Ovary (tissue), 7 donors: ENCODE measurements at regions not wholly inside any gene's neighbourhood (a gene's known extent, or its start where the extent isn't known, plus 50 kb on each side); places are given as distances from the start of the nearest gene placed in this dataset.

ENCODE experiments used
- DNase-seq, 5 donors: peaks; one replicate each; pipeline ENCODE4 v3.0.0-alpha.2; 2019 to 2020
- H3K27ac ChIP-seq, 2 donors: fragments of 200-600 bp; one replicate each; pipeline versions ENCODE4 v1.5.1 to v1.8.0; 2019 to 2022
- H3K27me3 ChIP-seq: fragments of 200-600 bp; one replicate; pipeline ENCODE4 v1.8.0; 2022
- H3K36me3 ChIP-seq: fragments of 200-600 bp; sonication (generic); one replicate; pipeline ENCODE4 v1.5.1; 2019
- H3K4me1 ChIP-seq: one replicate; pipeline ENCODE4 v1.8.1; 2013; ENCODE audit warnings: mild to moderate bottlenecking, moderate library complexity; ENCODE audit not compliant: insufficient read depth
- H3K4me3 ChIP-seq: fragments of 200-600 bp; sonication (generic); one replicate; pipeline ENCODE4 v1.5.1; 2017
- H3K9me3 ChIP-seq, 2 donors: fragments of 200-600 bp in 1 of 2; sonication (generic) in 1 of 2; one replicate each; pipeline versions ENCODE4 v1.5.1 to v1.8.1; 2013 to 2019; ENCODE audit warnings: mild to moderate bottlenecking in 1 of 2, moderate library complexity in 1 of 2
- CTCF ChIP-seq, 3 donors: fragments of 450-650 bp in 2 of 3; fragments of 200-600 bp in 1 of 3; IDR thresholded peaks; one replicate each; pipeline versions ENCODE4 v1.5.1 to v1.8.0; 2016 to 2022; ENCODE audit warnings: antibody characterized with exemption in 3 of 3, mild to moderate bottlenecking in 1 of 3
- EP300 ChIP-seq: sonication (generic); formaldehyde crosslinking; IDR thresholded peaks from one replicate; pipeline ENCODE4 v1.6.1; 2017; ENCODE audit warnings: antibody characterized with exemption
- POLR2A ChIP-seq: fragments of 450-650 bp; IDR thresholded peaks from one replicate; pipeline ENCODE4 v1.6.1; 2017; ENCODE audit warnings: antibody characterized with exemption, mild to moderate bottlenecking, moderate library complexity
- WGBS, 3 donors: extraction: QIAGEN DNeasy Blood & Tissue Kit in 1 of 3; methylation state at CpG; one replicate each; pipeline versions ENCODE4 v1.1.5 to v1.1.7; 2013 to 2017; 5-methylcytosine and 5-hydroxymethylcytosine counted together
- intact Hi-C, 4 donors: fragments of 100-400 bp; cut with DNase I; formaldehyde crosslinking; loops; one replicate each; pipeline versions ENCODE4 v1.11.0 to v1.15.1; 2022 to 2023
- donor health status: DM: no; HTN: no; CAD: no; lungs with moderate emphysema.
- donor health status: DM: no; HTN: no; CAD: no.
- donor health status: Bipolar disorder and iron deficiency.
- donor health status: DM: no; HTN: no; CAD: no.
- donor health status: DM: yes; HTN: yes; CAD: no.

- H3K4me1 ChIP-seq, result no peaks in the 10 kb centered on the region
- H3K36me3 ChIP-seq, result no peaks in the 10 kb centered on the region
These were observed 263.9 kb upstream of the C2CD4B start for GRCh38 chr15:62428851-62429598.

GRCh38 chr15:62430056-62430455, 265.0 kb upstream of the C2CD4B start:
- Histone ChIP-seq H3K9me3 (no peaks in the 10 kb centered on the region), H3K27me3 (no peaks in the 10 kb centered on the region), H3K27ac (no peak overlapping the region), H3K4me3 (no peak overlapping the region), H3K36me3 (no peaks in the 10 kb centered on the region), H3K4me1 (no peaks in the 10 kb centered on the region)
- TF ChIP-seq POLR2A (no peak), CTCF (IDR thresholded peaks at IDR 0.05) (no peak), EP300 (no peak)
- intact Hi-C loops, result no loop called here
- 41 to 49% (median 45%) methylated on average over 2 of the region's 2 CpGs for WGBS, 3 donors
- no peak for DNase-seq

More at GRCh38 chr15:62428851-62429598, 263.9 kb upstream of the C2CD4B start:
- no peak overlapping the region for H3K4me3 ChIP-seq
- DNase-seq, result no peak
- H3K9me3 ChIP-seq, result no peaks in the 10 kb centered on the region
- H3K27me3 ChIP-seq, result no peaks in the 10 kb centered on the region
- no peak overlapping the region for H3K27ac ChIP-seq
- TF ChIP-seq CTCF (IDR thresholded peaks at IDR 0.05), result no peak
- no peak for TF ChIP-seq POLR2A
- TF ChIP-seq EP300, result no peak
- intact Hi-C loops, result no loop called here
- WGBS, 3 donors, result 75 to 92% (median 81%) methylated on average over 13 to 14 of the region's 14 CpGs

GRCh38 chr15:62430552-62430951, 265.5 kb upstream of the C2CD4B start:
- Histone ChIP-seq H3K4me3 (no peak overlapping the region), H3K27ac (no peak overlapping the region), H3K9me3 (no peaks in the 10 kb centered on the region), H3K4me1 (no peaks in the 10 kb centered on the region), H3K27me3 (no peaks in the 10 kb centered on the region), H3K36me3 (no peaks in the 10 kb centered on the region)
- intact Hi-C loops, result no loop called here
- DNase-seq, result no peak
- 93 to 95% (median 94%) methylated on average over 4 of the region's 4 CpGs for WGBS, 3 donors
- TF ChIP-seq CTCF (IDR thresholded peaks at IDR 0.05), result no peak
- no peak for TF ChIP-seq EP300
- TF ChIP-seq POLR2A, result no peak

GRCh38 chr15:62431008-62431797, 266.1 kb upstream of the C2CD4B start:
- Histone ChIP-seq H3K4me1 (no peaks in the 10 kb centered on the region), H3K4me3 (no peak overlapping the region), H3K27me3 (no peaks in the 10 kb centered on the region), H3K36me3 (no peaks in the 10 kb centered on the region), H3K27ac (no peak overlapping the region), H3K9me3 (no peaks in the 10 kb centered on the region)
- 82 to 90% (median 87%) methylated on average over 6 of the region's 6 CpGs for WGBS, 3 donors
- intact Hi-C loops, result no loop called here
- no peak for DNase-seq
- no peak for TF ChIP-seq POLR2A
- no peak for TF ChIP-seq EP300
- no peak for TF ChIP-seq CTCF (IDR thresholded peaks at IDR 0.05)
